ENCODE measurements at regions not wholly inside any gene's neighbourhood (a gene's known extent, or its start where the extent isn't known, plus 50 kb on each side); places are given as distances from the start of the nearest gene placed in this dataset.

DNA sequence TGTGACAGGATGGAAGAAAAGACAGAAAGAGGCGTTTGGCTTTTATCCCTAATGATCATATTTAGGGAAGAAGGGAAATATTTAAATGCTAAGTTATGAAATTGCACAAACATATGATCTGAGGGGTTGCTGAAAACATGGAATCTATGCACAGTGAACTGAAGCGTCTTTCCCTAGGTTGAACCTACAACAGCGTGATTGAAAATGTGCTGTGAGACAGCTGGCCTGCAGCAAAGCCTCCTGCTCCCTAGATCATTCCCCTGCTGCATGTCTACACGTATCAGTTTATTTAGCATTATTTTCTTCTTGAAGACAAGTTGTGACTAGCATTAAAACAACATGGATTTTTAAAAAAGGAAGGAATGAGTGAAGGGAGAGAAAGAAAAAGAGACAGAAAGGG, 272.5 kb upstream of the TRAM1L1 start:
- H3K27me3 ChIP-seq (ENCODE audit: insufficient read depth, low read depth): no peaks in the 10 kb centered on the region
- intact Hi-C loops (cut with micrococcal nuclease; ENCODE audit: unreplicated experiment): no loop called here
- no peak overlapping the region for H3K4me2 ChIP-seq
- DNase-seq: no peak
- ChIA-PET CTCF (no interaction called here), POLR2A (ENCODE audit: unreplicated experiment) (no interaction called here)
- no TSS peak for BruUV-seq (replicated peaks)
- no peak overlapping the region for H3K4me3 ChIP-seq
- no peak for TF ChIP-seq EZH2 (IDR thresholded peaks at IDR 0.05; ENCODE audit: low read depth)
- TF ChIP-seq, protein P1, sequence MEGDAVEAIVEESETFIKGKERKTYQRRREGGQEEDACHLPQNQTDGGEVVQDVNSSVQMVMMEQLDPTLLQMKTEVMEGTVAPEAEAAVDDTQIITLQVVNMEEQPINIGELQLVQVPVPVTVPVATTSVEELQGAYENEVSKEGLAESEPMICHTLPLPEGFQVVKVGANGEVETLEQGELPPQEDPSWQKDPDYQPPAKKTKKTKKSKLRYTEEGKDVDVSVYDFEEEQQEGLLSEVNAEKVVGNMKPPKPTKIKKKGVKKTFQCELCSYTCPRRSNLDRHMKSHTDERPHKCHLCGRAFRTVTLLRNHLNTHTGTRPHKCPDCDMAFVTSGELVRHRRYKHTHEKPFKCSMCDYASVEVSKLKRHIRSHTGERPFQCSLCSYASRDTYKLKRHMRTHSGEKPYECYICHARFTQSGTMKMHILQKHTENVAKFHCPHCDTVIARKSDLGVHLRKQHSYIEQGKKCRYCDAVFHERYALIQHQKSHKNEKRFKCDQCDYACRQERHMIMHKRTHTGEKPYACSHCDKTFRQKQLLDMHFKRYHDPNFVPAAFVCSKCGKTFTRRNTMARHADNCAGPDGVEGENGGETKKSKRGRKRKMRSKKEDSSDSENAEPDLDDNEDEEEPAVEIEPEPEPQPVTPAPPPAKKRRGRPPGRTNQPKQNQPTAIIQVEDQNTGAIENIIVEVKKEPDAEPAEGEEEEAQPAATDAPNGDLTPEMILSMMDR (conservative IDR thresholded peaks at IDR 0.05): no peak
- no peaks in the 10 kb centered on the region for H4K20me1 ChIP-seq (ENCODE audit: insufficient read depth)
- no peaks in the 10 kb centered on the region for H3K36me3 ChIP-seq (ENCODE audit: low read depth)
- H3F3A ChIP-seq (ENCODE audit: insufficient read depth, low read depth): no peaks in the 10 kb centered on the region
- no peaks in the 10 kb centered on the region for H3K79me2 ChIP-seq (ENCODE audit: low read depth)
- no peaks in the 10 kb centered on the region for H3K4me1 ChIP-seq (replicated peaks; ENCODE audit: insufficient read depth)
- H3K9me2 ChIP-seq (ENCODE audit: insufficient read depth): no peaks in the 10 kb centered on the region
- no peak overlapping the region for H3K27ac ChIP-seq
- no peak overlapping the region for H2AFZ ChIP-seq
- no peaks in the 10 kb centered on the region for H3K9me3 ChIP-seq (ENCODE audit: insufficient read depth, low read depth)

DNA sequence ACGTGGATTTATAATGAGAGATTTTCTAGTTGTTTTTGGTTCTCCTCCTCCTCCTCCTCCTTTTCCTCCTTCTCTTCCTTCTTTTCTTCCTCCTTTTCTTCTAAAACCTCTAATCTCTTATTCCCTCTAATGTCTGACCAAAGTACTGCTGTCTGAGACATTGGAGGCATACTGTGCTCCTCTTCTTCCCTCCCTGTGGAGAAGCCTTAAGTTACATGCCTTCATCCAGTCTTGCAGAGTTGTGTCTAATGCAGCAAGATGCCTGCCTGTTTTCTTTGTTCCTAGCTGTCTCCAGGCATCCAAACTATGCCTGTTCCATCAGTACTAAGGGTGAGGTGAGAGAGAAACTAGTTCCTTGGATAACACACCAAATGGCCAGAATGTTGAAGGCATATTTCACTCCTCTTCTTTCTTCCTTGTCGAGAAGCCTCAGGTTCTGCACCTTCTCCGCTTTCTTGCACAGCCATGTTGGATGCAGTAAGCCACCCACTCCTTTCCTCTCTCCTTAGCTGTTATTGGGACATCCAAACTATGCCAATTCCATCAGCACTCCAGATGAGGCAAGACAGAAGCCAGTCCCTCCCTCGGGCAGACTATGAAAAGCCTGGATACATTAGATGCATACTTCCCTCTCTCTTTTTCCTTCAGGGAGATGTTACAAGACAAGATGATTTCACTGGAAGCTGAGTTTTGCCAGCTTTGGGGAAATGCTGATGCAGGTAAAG, 285.7 kb upstream of the TRAM1L1 start:
- ChIA-PET CTCF (no interaction called here), POLR2A (ENCODE audit: unreplicated experiment) (no interaction called here)
- Histone ChIP-seq H4K20me1 (ENCODE audit: insufficient read depth) (no peaks in the 10 kb centered on the region), H3K9me2 (ENCODE audit: insufficient read depth) (no peaks in the 10 kb centered on the region), H3K79me2 (ENCODE audit: low read depth) (no peaks in the 10 kb centered on the region), H3F3A (ENCODE audit: insufficient read depth, low read depth) (no peaks in the 10 kb centered on the region), H3K27ac (no peak overlapping the region), H3K4me3 (no peak overlapping the region), H2AFZ (no peak overlapping the region), H3K4me1 (replicated peaks; ENCODE audit: insufficient read depth) (no peaks in the 10 kb centered on the region), H3K27me3 (ENCODE audit: insufficient read depth, low read depth) (no peaks in the 10 kb centered on the region), H3K4me2 (no peak overlapping the region), H3K36me3 (ENCODE audit: low read depth) (no peaks in the 10 kb centered on the region), H3K9me3 (ENCODE audit: insufficient read depth, low read depth) (no peaks in the 10 kb centered on the region)
- TF ChIP-seq EZH2 (IDR thresholded peaks at IDR 0.05; ENCODE audit: low read depth): no peak
- intact Hi-C loops (cut with micrococcal nuclease; ENCODE audit: unreplicated experiment): no loop called here
- DNase-seq: no peak
- BruUV-seq (replicated peaks): no TSS peak

DNA sequence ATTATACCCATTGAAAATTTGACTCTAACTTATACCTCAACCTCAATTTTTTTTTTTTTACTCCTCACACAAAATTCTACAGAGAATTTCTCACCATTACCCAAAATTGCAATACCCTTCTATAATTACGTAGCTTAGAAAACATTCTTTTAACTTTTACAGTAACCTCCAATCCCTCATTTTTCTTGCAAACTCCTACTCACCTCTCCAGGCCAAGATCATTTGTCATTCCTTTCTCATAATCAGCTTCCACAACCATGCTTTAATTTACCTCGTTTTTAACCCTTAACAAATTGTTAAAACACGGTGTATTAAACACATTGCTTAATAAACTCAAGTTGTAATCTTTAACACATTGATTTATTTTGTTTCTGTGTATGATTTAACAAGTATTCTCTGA, 289.7 kb upstream of the TRAM1L1 start:
- TF ChIP-seq, protein P1 (conservative IDR thresholded peaks at IDR 0.05): no peak
- TF ChIP-seq EZH2 (IDR thresholded peaks at IDR 0.05; ENCODE audit: low read depth): no peak
- no peaks in the 10 kb centered on the region for H3F3A ChIP-seq (ENCODE audit: insufficient read depth, low read depth)
- H3K36me3 ChIP-seq (ENCODE audit: low read depth): no peaks in the 10 kb centered on the region
- H3K27me3 ChIP-seq (ENCODE audit: insufficient read depth, low read depth): no peaks in the 10 kb centered on the region
- DNase-seq: no peak
- H3K9me2 ChIP-seq (ENCODE audit: insufficient read depth): no peaks in the 10 kb centered on the region
- ChIA-PET CTCF (no interaction called here), POLR2A (ENCODE audit: unreplicated experiment) (no interaction called here)
- H3K4me2 ChIP-seq: no peak overlapping the region
- H3K9me3 ChIP-seq (ENCODE audit: insufficient read depth, low read depth): no peaks in the 10 kb centered on the region
- intact Hi-C loops (cut with micrococcal nuclease; ENCODE audit: unreplicated experiment): no loop called here
- no peaks in the 10 kb centered on the region for H3K79me2 ChIP-seq (ENCODE audit: low read depth)
- H2AFZ ChIP-seq: no peak overlapping the region
- no peaks in the 10 kb centered on the region for H4K20me1 ChIP-seq (ENCODE audit: insufficient read depth)
- no peaks in the 10 kb centered on the region for H3K4me1 ChIP-seq (replicated peaks; ENCODE audit: insufficient read depth)
- no TSS peak for BruUV-seq (replicated peaks)
- no peak overlapping the region for H3K4me3 ChIP-seq
- H3K27ac ChIP-seq: no peak overlapping the region

DNA sequence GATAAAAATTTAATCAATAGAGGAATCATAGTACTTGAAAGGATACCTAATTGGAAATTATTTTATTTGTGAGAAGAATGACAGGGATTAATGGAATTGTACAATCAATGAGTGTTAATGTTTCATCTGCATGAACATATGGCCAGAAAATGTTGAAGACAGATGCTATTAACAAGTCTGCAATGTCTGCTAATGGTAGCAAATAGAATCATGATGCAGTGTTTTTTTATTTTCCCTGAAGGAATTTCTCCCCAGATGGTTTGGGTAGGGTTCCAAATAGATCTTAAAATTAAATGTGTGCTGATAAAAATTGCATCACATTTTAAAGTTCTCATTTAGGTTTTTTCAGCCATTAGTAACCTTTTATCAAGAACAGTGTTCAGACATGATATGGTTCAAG, 291.3 kb upstream of the TRAM1L1 start:
- H3K4me2 ChIP-seq: no peak overlapping the region
- no peaks in the 10 kb centered on the region for H3K9me2 ChIP-seq (ENCODE audit: insufficient read depth)
- no peaks in the 10 kb centered on the region for H3K4me1 ChIP-seq (replicated peaks; ENCODE audit: insufficient read depth)
- H3K9me3 ChIP-seq (ENCODE audit: insufficient read depth, low read depth): no peaks in the 10 kb centered on the region
- no peaks in the 10 kb centered on the region for H3F3A ChIP-seq (ENCODE audit: insufficient read depth, low read depth)
- no peak overlapping the region for H2AFZ ChIP-seq
- POLR2A ChIA-PET (ENCODE audit: unreplicated experiment): no interaction called here
- no peak overlapping the region for H3K4me3 ChIP-seq
- TF ChIP-seq EZH2 (IDR thresholded peaks at IDR 0.05; ENCODE audit: low read depth): no peak
- TF ChIP-seq, protein P1 (conservative IDR thresholded peaks at IDR 0.05): no peak
- no peak overlapping the region for H3K27ac ChIP-seq
- H4K20me1 ChIP-seq (ENCODE audit: insufficient read depth): no peaks in the 10 kb centered on the region
- BruUV-seq (replicated peaks): no TSS peak
- H3K79me2 ChIP-seq (ENCODE audit: low read depth): no peaks in the 10 kb centered on the region
- H3K36me3 ChIP-seq (ENCODE audit: low read depth): no peaks in the 10 kb centered on the region
- CTCF ChIA-PET: no interaction called here
- DNase-seq: no peak
- intact Hi-C loops (cut with micrococcal nuclease; ENCODE audit: unreplicated experiment): no loop called here
- H3K27me3 ChIP-seq (ENCODE audit: insufficient read depth, low read depth): no peaks in the 10 kb centered on the region

All from PC-9 (cell line).